ENCODE measurements at regions not wholly inside any gene's neighbourhood (a gene's known extent, or its start where the extent isn't known, plus 50 kb on each side); places are given as distances from the start of the nearest gene placed in this dataset.

GRCh38 chr20:52921340-52921739, 50.8 kb upstream of the TSHZ2 start:
- no peaks in the 10 kb centered on the region for H3K4me1 ChIP-seq (ENCODE audit: insufficient read depth, low read length)
- TF ChIP-seq CTCF (IDR thresholded peaks at IDR 0.05; ENCODE audit: extremely low read depth, low read depth, low read length): no peak

GRCh38 chr20:52918311-52918710, 53.8 kb upstream of the TSHZ2 start:
- H3K9me3 ChIP-seq (ENCODE audit: low read depth, low read length): no peaks in the 10 kb centered on the region
- no peaks in the 10 kb centered on the region for H3K27me3 ChIP-seq (ENCODE audit: insufficient read depth, low read length)
- no peak overlapping the region for H3K27ac ChIP-seq (ENCODE audit: low read depth, low read length)
- no peaks in the 10 kb centered on the region for H4K20me1 ChIP-seq (ENCODE audit: insufficient read depth, low read length)
- H3K4me2 ChIP-seq (ENCODE audit: insufficient read depth, low read length): no peak overlapping the region
- no peak for DNase-seq (ENCODE audit: insufficient read length, low spot score, missing footprints)
- H3K4me3 ChIP-seq (ENCODE audit: insufficient read depth, low read length): no peak overlapping the region
- H3K79me2 ChIP-seq (ENCODE audit: insufficient read depth, low read length): no peaks in the 10 kb centered on the region
- H3K4me1 ChIP-seq (ENCODE audit: insufficient read depth, low read length): no peaks in the 10 kb centered on the region
- no peak overlapping the region for H2AFZ ChIP-seq (ENCODE audit: low read length)
- H3K36me3 ChIP-seq (ENCODE audit: insufficient read depth, low read length): no peaks in the 10 kb centered on the region
- no peak for TF ChIP-seq CTCF (IDR thresholded peaks at IDR 0.05; ENCODE audit: extremely low read depth, low read depth, low read length)

More at GRCh38 chr20:52921340-52921739, 50.8 kb upstream of the TSHZ2 start:
- H3K27me3 ChIP-seq (ENCODE audit: insufficient read depth, low read length): no peaks in the 10 kb centered on the region
- no peak overlapping the region for H2AFZ ChIP-seq (ENCODE audit: low read length)
- no peaks in the 10 kb centered on the region for H3K36me3 ChIP-seq (ENCODE audit: insufficient read depth, low read length)
- no peak for DNase-seq (ENCODE audit: insufficient read length, low spot score, missing footprints)
- no peaks in the 10 kb centered on the region for H4K20me1 ChIP-seq (ENCODE audit: insufficient read depth, low read length)
- H3K4me3 ChIP-seq (ENCODE audit: insufficient read depth, low read length): no peak overlapping the region
- no peaks in the 10 kb centered on the region for H3K9me3 ChIP-seq (ENCODE audit: low read depth, low read length)
- no peaks in the 10 kb centered on the region for H3K79me2 ChIP-seq (ENCODE audit: insufficient read depth, low read length)
- H3K27ac ChIP-seq (ENCODE audit: low read depth, low read length): no peak overlapping the region
- no peak overlapping the region for H3K4me2 ChIP-seq (ENCODE audit: insufficient read depth, low read length)

- Histone ChIP-seq H4K20me1 (ENCODE audit: insufficient read depth, low read length) (no peaks in the 10 kb centered on the region), H3K4me2 (ENCODE audit: insufficient read depth, low read length) (no peak overlapping the region), H3K4me1 (ENCODE audit: insufficient read depth, low read length) (no peaks in the 10 kb centered on the region), H3K9me3 (ENCODE audit: low read depth, low read length) (peaks cover 2% of the 10 kb centered on the region), H3K27me3 (ENCODE audit: insufficient read depth, low read length) (no peaks in the 10 kb centered on the region), H2AFZ (ENCODE audit: low read length) (no peak overlapping the region), H3K4me3 (ENCODE audit: insufficient read depth, low read length) (no peak overlapping the region), H3K79me2 (ENCODE audit: insufficient read depth, low read length) (no peaks in the 10 kb centered on the region), H3K27ac (ENCODE audit: low read depth, low read length) (no peak overlapping the region), H3K36me3 (ENCODE audit: insufficient read depth, low read length) (no peaks in the 10 kb centered on the region)
- DNase-seq (ENCODE audit: insufficient read length, low spot score, missing footprints): no peak
- no peak for TF ChIP-seq CTCF (IDR thresholded peaks at IDR 0.05; ENCODE audit: extremely low read depth, low read depth, low read length)
Observed at GRCh38 chr20:52915564-52915963, 56.6 kb upstream of the TSHZ2 start.

GRCh38 chr20:52914870-52915269, 57.3 kb upstream of the TSHZ2 start:
- no peak for TF ChIP-seq CTCF (IDR thresholded peaks at IDR 0.05; ENCODE audit: extremely low read depth, low read depth, low read length)

More at GRCh38 chr20:52914870-52915269, 57.3 kb upstream of the TSHZ2 start:
- no peak for DNase-seq (ENCODE audit: insufficient read length, low spot score, missing footprints)
- no peaks in the 10 kb centered on the region for H3K36me3 ChIP-seq (ENCODE audit: insufficient read depth, low read length)
- H3K4me3 ChIP-seq (ENCODE audit: insufficient read depth, low read length): no peak overlapping the region
- no peaks in the 10 kb centered on the region for H3K4me1 ChIP-seq (ENCODE audit: insufficient read depth, low read length)
- no peak overlapping the region for H2AFZ ChIP-seq (ENCODE audit: low read length)
- H3K9me3 ChIP-seq (ENCODE audit: low read depth, low read length): peaks cover 2% of the 10 kb centered on the region
- no peaks in the 10 kb centered on the region for H3K79me2 ChIP-seq (ENCODE audit: insufficient read depth, low read length)
- H3K27ac ChIP-seq (ENCODE audit: low read depth, low read length): no peak overlapping the region
- no peak overlapping the region for H3K4me2 ChIP-seq (ENCODE audit: insufficient read depth, low read length)
- H4K20me1 ChIP-seq (ENCODE audit: insufficient read depth, low read length): no peaks in the 10 kb centered on the region
- H3K27me3 ChIP-seq (ENCODE audit: insufficient read depth, low read length): no peaks in the 10 kb centered on the region

Data from osteoblast (primary cell).